MG63 (cell line): ENCODE measurements at regions not wholly inside any gene's neighbourhood (a gene's known extent, or its start where the extent isn't known, plus 50 kb on each side); places are given as distances from the start of the nearest gene placed in this dataset.

Experiments
- DNase-seq: peaks from one replicate; pipeline ENCODE4 v3.0.0-alpha.2; 2020
- H3K27me3 ChIP-seq: fragments of 250-450 bp; sonication (Bioruptor Pico); 2 replicates; pipeline ENCODE4 v1.5.1; 2020; ENCODE audit warnings: mild to moderate bottlenecking, moderate library complexity
- H3K36me3 ChIP-seq: fragments of 250-450 bp; sonication (Bioruptor Pico); 2 replicates; pipeline ENCODE4 v1.5.1; 2020; ENCODE audit warnings: mild to moderate bottlenecking, moderate library complexity
- H3K4me3 ChIP-seq: fragments of 250-450 bp; sonication (Bioruptor Pico); 2 replicates; pipeline ENCODE4 v1.5.1; 2020; ENCODE audit warnings: mild to moderate bottlenecking, moderate library complexity
- H3K9me3 ChIP-seq: fragments of 250-450 bp; sonication (Bioruptor Pico); 2 replicates; pipeline ENCODE4 v1.5.1; 2020; ENCODE audit warnings: mild to moderate bottlenecking, moderate library complexity

GRCh38 chr10:4372601-4373000 is 453.4 kb upstream of the AKR1E2 start:
- H3K36me3 ChIP-seq: no peaks in the 10 kb centered on the region
- no peaks in the 10 kb centered on the region for H3K27me3 ChIP-seq
- H3K4me3 ChIP-seq: no peak overlapping the region
- no peaks in the 10 kb centered on the region for H3K9me3 ChIP-seq
- DNase-seq: no peak

DNA sequence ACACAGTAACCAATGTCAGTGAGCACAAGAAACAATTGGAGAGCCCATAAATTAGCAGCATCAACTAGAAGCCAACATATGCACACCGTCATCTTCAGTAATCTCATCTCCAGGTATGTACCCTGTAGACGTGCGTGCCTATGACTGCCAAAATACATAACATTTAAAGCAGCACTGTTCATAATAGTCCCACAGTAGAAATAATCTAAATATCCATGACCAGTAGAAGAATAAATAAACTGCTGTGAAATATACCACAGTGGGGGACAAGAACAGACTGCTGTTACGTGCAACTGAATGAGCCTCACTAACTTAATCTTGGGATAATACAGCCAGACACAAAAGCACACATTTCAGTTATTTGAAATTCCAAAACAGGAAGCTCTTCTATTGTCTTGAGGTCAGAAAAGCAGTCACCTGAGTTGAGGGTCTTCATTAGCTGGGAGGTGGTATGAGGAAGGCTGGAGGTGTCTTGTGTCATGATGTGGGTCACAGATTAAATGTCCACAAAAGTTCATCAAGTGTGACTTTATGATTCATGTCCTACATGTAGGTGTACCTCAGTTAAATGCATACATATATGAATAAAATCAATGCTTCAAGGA is 454.2 kb upstream of the AKR1E2 start:
- H3K9me3 ChIP-seq: no peaks in the 10 kb centered on the region
- no peak overlapping the region for H3K4me3 ChIP-seq
- H3K27me3 ChIP-seq: no peaks in the 10 kb centered on the region
- DNase-seq: no peak
- no peaks in the 10 kb centered on the region for H3K36me3 ChIP-seq

GRCh38 chr10:4370376-4370775 is 455.6 kb upstream of the AKR1E2 start:
- DNase-seq: no peak
- Histone ChIP-seq H3K4me3 (no peak overlapping the region), H3K27me3 (no peaks in the 10 kb centered on the region), H3K9me3 (no peaks in the 10 kb centered on the region), H3K36me3 (no peaks in the 10 kb centered on the region)

DNA sequence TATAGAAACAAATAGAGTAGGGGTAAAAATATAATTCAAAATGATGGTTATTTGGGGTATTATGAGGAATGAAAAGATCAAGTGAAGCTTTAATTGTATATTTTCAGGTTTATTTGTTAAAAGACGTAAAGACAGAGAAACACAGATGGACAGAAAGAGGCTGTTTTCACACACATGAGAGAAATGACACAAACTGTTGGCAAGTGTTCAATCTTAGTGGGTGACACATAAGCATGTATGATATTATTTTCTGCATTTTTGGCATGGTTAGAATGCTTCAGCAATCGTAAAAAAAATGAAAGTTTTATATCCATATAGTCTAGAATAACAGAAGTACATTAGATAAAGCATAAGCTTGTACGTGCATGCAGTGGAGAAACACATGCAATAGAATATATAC is 464.4 kb upstream of the AKR1E2 start:
- H3K9me3 ChIP-seq: no peaks in the 10 kb centered on the region
- no peaks in the 10 kb centered on the region for H3K36me3 ChIP-seq
- H3K4me3 ChIP-seq: no peak overlapping the region
- DNase-seq: no peak
- no peaks in the 10 kb centered on the region for H3K27me3 ChIP-seq

- H3K4me3 ChIP-seq: no peak overlapping the region
- no peaks in the 10 kb centered on the region for H3K9me3 ChIP-seq
- DNase-seq: peak; percentile 12
- H3K27me3 ChIP-seq: no peaks in the 10 kb centered on the region
- H3K36me3 ChIP-seq: no peaks in the 10 kb centered on the region
These were observed 467.0 kb upstream of the AKR1E2 start for GRCh38 chr10:4359003-4359402.

DNA sequence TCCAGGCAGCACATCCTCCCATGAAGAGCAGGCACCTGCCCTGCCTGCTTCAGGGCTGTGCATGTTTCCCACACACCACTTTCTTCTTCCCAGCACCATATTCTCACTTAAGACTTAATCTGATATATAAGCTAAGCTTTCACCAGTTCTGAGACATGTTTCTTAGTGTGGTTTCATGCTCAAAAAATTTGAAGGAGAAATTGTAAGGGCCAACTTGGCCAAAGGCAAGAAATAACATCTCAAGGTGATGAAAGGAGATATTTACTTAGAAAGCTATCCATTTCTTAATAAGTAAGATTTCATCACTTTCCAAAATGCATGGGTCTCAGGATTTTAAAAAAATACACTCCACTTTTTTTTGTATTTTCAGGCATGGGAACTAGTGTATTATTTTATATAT is 468.1 kb upstream of the AKR1E2 start:
- H3K27me3 ChIP-seq: no peaks in the 10 kb centered on the region
- H3K36me3 ChIP-seq: no peaks in the 10 kb centered on the region
- DNase-seq: no peak
- no peak overlapping the region for H3K4me3 ChIP-seq
- no peaks in the 10 kb centered on the region for H3K9me3 ChIP-seq

DNA sequence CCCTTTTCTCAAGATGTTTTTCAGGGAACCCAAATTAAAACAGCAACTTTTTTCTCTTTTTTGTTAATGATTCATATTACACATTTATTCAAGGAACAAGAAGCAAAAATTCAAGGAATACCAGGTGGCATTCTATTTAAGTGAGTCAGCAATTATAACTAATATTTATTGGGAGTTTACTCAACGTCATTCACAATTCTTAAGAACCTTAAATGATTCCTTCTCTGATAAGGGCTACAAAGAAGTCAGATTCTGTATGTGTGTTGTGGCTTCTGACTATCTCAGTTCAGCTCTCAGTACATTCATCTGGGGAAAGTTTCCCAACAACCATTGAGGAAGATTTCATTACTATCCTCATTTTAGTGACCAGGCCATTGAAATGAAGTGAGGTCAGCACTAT is 470.7 kb upstream of the AKR1E2 start:
- no peak for DNase-seq
- no peaks in the 10 kb centered on the region for H3K36me3 ChIP-seq
- no peaks in the 10 kb centered on the region for H3K9me3 ChIP-seq
- no peaks in the 10 kb centered on the region for H3K27me3 ChIP-seq
- H3K4me3 ChIP-seq: no peak overlapping the region

DNA sequence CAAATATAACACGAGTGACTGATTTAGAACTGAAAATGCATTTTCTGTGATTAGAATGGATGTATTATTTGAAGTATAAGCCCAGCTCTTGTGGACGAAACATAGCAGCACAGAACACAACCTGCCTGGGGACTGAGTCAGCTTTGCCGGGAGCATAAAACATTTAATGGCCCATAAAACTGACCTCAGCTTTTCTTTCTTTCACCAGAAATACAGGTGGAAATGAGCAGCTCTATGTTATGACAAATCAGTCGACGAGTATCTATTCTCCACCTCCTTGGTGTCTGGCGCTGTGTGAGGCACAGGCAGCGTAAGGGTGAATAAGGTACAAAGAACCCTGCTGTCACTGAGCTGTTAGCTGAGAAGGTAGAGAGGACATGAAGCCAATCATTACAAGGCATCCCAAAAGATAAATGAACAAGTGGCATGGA is 471.6 kb upstream of the AKR1E2 start:
- Histone ChIP-seq H3K27me3 (no peaks in the 10 kb centered on the region), H3K4me3 (no peak overlapping the region), H3K36me3 (no peaks in the 10 kb centered on the region), H3K9me3 (no peaks in the 10 kb centered on the region)
- peak; percentile 9 for DNase-seq

- no peak for DNase-seq
- Histone ChIP-seq H3K9me3 (no peaks in the 10 kb centered on the region), H3K27me3 (no peaks in the 10 kb centered on the region)
These were observed 472.0 kb upstream of the AKR1E2 start for GRCh38 chr10:4353964-4354363.

GRCh38 chr10:4353059-4353655 is 472.9 kb upstream of the AKR1E2 start:
- Histone ChIP-seq H3K27me3 (no peaks in the 10 kb centered on the region), H3K4me3 (no peak overlapping the region)
- no peak for DNase-seq

More at GRCh38 chr10:4353964-4354363, 472.0 kb upstream of the AKR1E2 start:
- Histone ChIP-seq H3K4me3 (no peak overlapping the region), H3K36me3 (no peaks in the 10 kb centered on the region)

DNA sequence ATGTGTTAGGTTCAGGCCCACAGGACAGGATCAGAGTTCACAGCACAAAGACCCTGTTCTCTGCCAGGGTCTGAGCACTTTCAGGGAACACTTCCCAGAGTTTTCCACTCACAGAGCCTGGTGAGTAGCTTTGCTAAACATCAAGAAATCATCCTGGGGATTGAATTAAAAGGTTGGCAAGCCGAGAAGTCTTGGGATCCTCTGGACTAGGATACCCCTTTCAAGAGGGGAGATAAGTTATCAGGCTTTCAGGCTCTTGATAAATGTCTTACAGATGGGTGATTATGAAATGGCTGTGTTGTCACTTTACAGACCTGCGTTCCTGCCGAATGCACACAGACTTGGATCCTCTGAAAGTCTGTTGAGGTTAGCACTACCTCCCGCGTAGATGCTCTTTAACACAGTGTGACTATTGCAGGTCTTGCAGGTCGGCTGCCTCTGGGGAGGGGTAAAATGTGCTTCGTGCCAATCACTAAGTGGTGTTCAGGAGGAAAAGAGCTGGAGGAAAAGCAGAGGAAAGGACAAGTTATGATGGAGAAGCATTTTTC is 473.5 kb upstream of the AKR1E2 start:
- Histone ChIP-seq H3K9me3 (no peaks in the 10 kb centered on the region), H3K36me3 (no peaks in the 10 kb centered on the region), H3K27me3 (no peaks in the 10 kb centered on the region), H3K4me3 (no peak overlapping the region)
- DNase-seq: no peak

More at GRCh38 chr10:4353059-4353655, 472.9 kb upstream of the AKR1E2 start:
- no peaks in the 10 kb centered on the region for H3K9me3 ChIP-seq
- H3K36me3 ChIP-seq: no peaks in the 10 kb centered on the region

- no peaks in the 10 kb centered on the region for H3K27me3 ChIP-seq
- no peaks in the 10 kb centered on the region for H3K9me3 ChIP-seq
- DNase-seq: no peak
- H3K36me3 ChIP-seq: no peaks in the 10 kb centered on the region
- H3K4me3 ChIP-seq: no peak overlapping the region
These were observed 474.1 kb upstream of the AKR1E2 start for GRCh38 chr10:4351723-4352413.

GRCh38 chr10:4347397-4347796 is 478.6 kb upstream of the AKR1E2 start:
- DNase-seq: no peak
- Histone ChIP-seq H3K9me3 (no peaks in the 10 kb centered on the region), H3K27me3 (no peaks in the 10 kb centered on the region), H3K36me3 (no peaks in the 10 kb centered on the region), H3K4me3 (no peak overlapping the region)

GRCh38 chr10:4345877-4346646 is 479.9 kb upstream of the AKR1E2 start:
- H3K27me3 ChIP-seq: no peaks in the 10 kb centered on the region
- DNase-seq: no peak
- H3K36me3 ChIP-seq: no peaks in the 10 kb centered on the region
- no peak overlapping the region for H3K4me3 ChIP-seq
- H3K9me3 ChIP-seq: no peaks in the 10 kb centered on the region

GRCh38 chr10:4344492-4344994 is 481.5 kb upstream of the AKR1E2 start:
- no peaks in the 10 kb centered on the region for H3K9me3 ChIP-seq
- H3K4me3 ChIP-seq: no peak overlapping the region
- no peaks in the 10 kb centered on the region for H3K27me3 ChIP-seq
- DNase-seq: peak; percentile 90
- no peaks in the 10 kb centered on the region for H3K36me3 ChIP-seq

DNA sequence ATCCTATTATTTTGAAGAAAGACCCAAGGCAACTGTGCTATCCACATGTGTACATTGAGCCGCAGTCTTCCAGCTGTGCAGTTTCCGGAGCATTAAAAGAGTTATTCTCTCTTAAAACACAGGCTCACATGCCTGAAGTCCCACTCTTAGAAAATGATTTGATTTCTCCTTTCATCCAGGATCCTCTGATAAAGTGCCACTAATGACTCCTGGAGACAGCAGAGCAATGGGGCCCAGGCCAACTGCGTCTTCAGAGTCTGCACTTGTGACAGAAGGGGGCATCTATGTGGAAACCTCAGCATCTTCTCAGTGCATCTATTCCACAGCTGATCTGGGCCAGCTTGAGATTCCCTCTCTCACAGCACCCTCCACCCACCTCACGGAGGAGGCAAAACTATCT is 482.1 kb upstream of the AKR1E2 start:
- H3K27me3 ChIP-seq: no peaks in the 10 kb centered on the region
- no peaks in the 10 kb centered on the region for H3K9me3 ChIP-seq
- DNase-seq: no peak
- no peaks in the 10 kb centered on the region for H3K36me3 ChIP-seq
- no peak overlapping the region for H3K4me3 ChIP-seq

GRCh38 chr10:4343091-4343490 is 482.9 kb upstream of the AKR1E2 start:
- DNase-seq: no peak
- Histone ChIP-seq H3K36me3 (no peaks in the 10 kb centered on the region), H3K9me3 (no peaks in the 10 kb centered on the region), H3K4me3 (no peak overlapping the region), H3K27me3 (no peaks in the 10 kb centered on the region)
